ENCODE measurements at regions not wholly inside any gene's neighbourhood (a gene's known extent, or its start where the extent isn't known, plus 50 kb on each side); places are given as distances from the start of the nearest gene placed in this dataset.

DNA sequence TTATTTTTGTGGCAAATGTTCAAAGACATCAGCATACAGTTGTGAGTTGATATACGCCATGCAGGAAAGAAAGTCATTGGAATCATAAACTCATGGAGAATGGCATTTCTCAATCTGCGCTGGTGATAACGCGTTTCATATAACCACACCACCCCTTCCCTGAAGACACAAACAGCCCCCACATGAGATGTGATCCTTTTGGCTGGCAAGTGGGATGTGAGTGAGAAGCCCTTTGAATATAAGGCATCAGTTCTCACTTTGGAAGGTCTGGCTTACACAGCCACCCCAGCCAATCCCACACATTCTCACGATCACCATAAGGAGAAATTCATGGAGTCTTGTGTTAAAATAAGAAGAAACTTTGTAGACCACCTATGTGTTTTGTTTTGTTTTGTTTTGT is 725.0 kb downstream of the PRELID2 start:
- Histone ChIP-seq H3K79me1 (ENCODE audit: low read depth in 1 of 2, low read length in 2 of 2) (no peaks in the 10 kb centered on the region), H4K91ac (ENCODE audit: insufficient read depth, low read depth, low read length) (no peak overlapping the region), H3K4me2 (ENCODE audit: low read depth, low read length) (no peak overlapping the region), H3K9me1 (ENCODE audit: insufficient read depth, low read length) (no peaks in the 10 kb centered on the region), H3K9ac (ENCODE audit: low read depth, low read length) (no peak overlapping the region), H3K9me3 (ENCODE audit: control insufficient read depth, insufficient read depth, low read length) (no peaks in the 10 kb centered on the region), H2AK9ac (replicated peaks; ENCODE audit: low read depth, low read length, poor library complexity) (no peak overlapping the region), H2BK20ac (ENCODE audit: low read depth, low read length) (no peak overlapping the region), H2BK15ac (ENCODE audit: low read depth, low read length) (no peak overlapping the region), H3K23ac (ENCODE audit: low read depth, low read length) (no peak overlapping the region), H4K20me1 (ENCODE audit: insufficient read depth, low read length) (no peaks in the 10 kb centered on the region), H3K14ac (replicated peaks; ENCODE audit: low read depth, low read length) (no peak overlapping the region), H4K5ac (ENCODE audit: low read depth, low read length) (no peak overlapping the region), H3K56ac (ENCODE audit: extremely low read depth, insufficient read depth, low read length) (no peak overlapping the region), H3K27me3 (ENCODE audit: control insufficient read depth, insufficient read depth, low read length) (no peaks in the 10 kb centered on the region), H3K4me1 (ENCODE audit: control insufficient read depth, insufficient read depth, low read length) (peaks cover 5% of the 10 kb centered on the region), H3K4ac (ENCODE audit: low read depth, low read length) (no peak overlapping the region), H3K18ac (ENCODE audit: low read depth, low read length) (no peak overlapping the region), H2BK120ac (ENCODE audit: low read depth, low read length) (no peak overlapping the region), H3K36me3 (ENCODE audit: control insufficient read depth, insufficient read depth, low read length) (no peaks in the 10 kb centered on the region), H2AFZ (replicated peaks; ENCODE audit: low read length, poor library complexity) (no peak overlapping the region), H3K4me3 (ENCODE audit: insufficient read depth, low read depth, low read length) (no peak overlapping the region), H2AK5ac (ENCODE audit: low read depth, low read length) (no peak overlapping the region), H4K8ac (ENCODE audit: low read depth in 2 of 2, low read length in 2 of 2) (no peak overlapping the region), H2BK5ac (ENCODE audit: low read depth, low read length, poor library complexity, severe bottlenecking) (no peak overlapping the region), H3K27ac (ENCODE audit: insufficient read depth, low read length) (no peak overlapping the region)
- ChIA-PET CTCF (no interaction called here), POLR2A (ENCODE audit: unreplicated experiment) (no interaction called here)
- BruUV-seq (replicated peaks), result no TSS peak
- intact Hi-C loops (cut with micrococcal nuclease) (no loop called here), in situ Hi-C loops (cut with MboI; ENCODE audit: low sequenced_read_pairs) (no loop called here), dilution Hi-C loops (cut with HindIII; ENCODE audit: low sequenced_read_pairs, unreplicated experiment) (no loop called here)
- DNase-seq (no peak), ATAC-seq (ENCODE audit: low read depth) (no peak)
- no peak for TF ChIP-seq CHD1 (IDR thresholded peaks at IDR 0.05; ENCODE audit: low read depth, low read length)
- TF ChIP-seq MAZ (IDR thresholded peaks at IDR 0.05; ENCODE audit: borderline replicate concordance, low read depth, low read length), result no peak
- no peak for TF ChIP-seq RFX5 (IDR thresholded peaks at IDR 0.05; ENCODE audit: low read depth, low read length)
- TF ChIP-seq, protein P1, sequence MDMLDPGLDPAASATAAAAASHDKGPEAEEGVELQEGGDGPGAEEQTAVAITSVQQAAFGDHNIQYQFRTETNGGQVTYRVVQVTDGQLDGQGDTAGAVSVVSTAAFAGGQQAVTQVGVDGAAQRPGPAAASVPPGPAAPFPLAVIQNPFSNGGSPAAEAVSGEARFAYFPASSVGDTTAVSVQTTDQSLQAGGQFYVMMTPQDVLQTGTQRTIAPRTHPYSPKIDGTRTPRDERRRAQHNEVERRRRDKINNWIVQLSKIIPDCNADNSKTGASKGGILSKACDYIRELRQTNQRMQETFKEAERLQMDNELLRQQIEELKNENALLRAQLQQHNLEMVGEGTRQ (IDR thresholded peaks at IDR 0.05; ENCODE audit: low read depth, low read length), result no peak
- TF ChIP-seq RCOR1 (IDR thresholded peaks at IDR 0.05; ENCODE audit: insufficient replicate concordance, low read length), result no peak
- TF ChIP-seq, protein P2, sequence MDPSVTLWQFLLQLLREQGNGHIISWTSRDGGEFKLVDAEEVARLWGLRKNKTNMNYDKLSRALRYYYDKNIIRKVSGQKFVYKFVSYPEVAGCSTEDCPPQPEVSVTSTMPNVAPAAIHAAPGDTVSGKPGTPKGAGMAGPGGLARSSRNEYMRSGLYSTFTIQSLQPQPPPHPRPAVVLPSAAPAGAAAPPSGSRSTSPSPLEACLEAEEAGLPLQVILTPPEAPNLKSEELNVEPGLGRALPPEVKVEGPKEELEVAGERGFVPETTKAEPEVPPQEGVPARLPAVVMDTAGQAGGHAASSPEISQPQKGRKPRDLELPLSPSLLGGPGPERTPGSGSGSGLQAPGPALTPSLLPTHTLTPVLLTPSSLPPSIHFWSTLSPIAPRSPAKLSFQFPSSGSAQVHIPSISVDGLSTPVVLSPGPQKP (IDR thresholded peaks at IDR 0.05; ENCODE audit: borderline replicate concordance, low read depth, low read length), result no peak
- TF ChIP-seq RAD21 (IDR thresholded peaks at IDR 0.05; ENCODE audit: low read length), result no peak
- no peak for TF ChIP-seq POLR2A (IDR thresholded peaks at IDR 0.05; ENCODE audit: low read depth, low read length)
- TF ChIP-seq BHLHE40 (IDR thresholded peaks at IDR 0.05; ENCODE audit: low read depth, low read length), result no peak
- no peak for TF ChIP-seq FOS (IDR thresholded peaks at IDR 0.05; ENCODE audit: low read depth, low read length)
- no peak for TF ChIP-seq NFE2L2 (IDR thresholded peaks at IDR 0.05; ENCODE audit: low read depth, low read length)
- TF ChIP-seq MXI1 (IDR thresholded peaks at IDR 0.05; ENCODE audit: borderline replicate concordance, low read depth, low read length), result no peak
- TF ChIP-seq CEBPB (IDR thresholded peaks at IDR 0.05; ENCODE audit: low read depth, low read length), result no peak
- TF ChIP-seq, protein P3, sequence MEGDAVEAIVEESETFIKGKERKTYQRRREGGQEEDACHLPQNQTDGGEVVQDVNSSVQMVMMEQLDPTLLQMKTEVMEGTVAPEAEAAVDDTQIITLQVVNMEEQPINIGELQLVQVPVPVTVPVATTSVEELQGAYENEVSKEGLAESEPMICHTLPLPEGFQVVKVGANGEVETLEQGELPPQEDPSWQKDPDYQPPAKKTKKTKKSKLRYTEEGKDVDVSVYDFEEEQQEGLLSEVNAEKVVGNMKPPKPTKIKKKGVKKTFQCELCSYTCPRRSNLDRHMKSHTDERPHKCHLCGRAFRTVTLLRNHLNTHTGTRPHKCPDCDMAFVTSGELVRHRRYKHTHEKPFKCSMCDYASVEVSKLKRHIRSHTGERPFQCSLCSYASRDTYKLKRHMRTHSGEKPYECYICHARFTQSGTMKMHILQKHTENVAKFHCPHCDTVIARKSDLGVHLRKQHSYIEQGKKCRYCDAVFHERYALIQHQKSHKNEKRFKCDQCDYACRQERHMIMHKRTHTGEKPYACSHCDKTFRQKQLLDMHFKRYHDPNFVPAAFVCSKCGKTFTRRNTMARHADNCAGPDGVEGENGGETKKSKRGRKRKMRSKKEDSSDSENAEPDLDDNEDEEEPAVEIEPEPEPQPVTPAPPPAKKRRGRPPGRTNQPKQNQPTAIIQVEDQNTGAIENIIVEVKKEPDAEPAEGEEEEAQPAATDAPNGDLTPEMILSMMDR (conservative IDR thresholded peaks at IDR 0.05; ENCODE audit: low read depth, low read length), result no peak
- no peak for TF ChIP-seq MAFK (IDR thresholded peaks at IDR 0.05; ENCODE audit: low read depth, low read length)
- no peak for TF ChIP-seq SMC3 (IDR thresholded peaks at IDR 0.05; ENCODE audit: low read depth, low read length)
- WGBS, 2 experiments (ENCODE audit: extremely low coverage in 2 of 2, insufficient read length in 1 of 2), result no CpG with 5 or more reads among the region's 5 CpGs

Data from IMR-90 (cell line).